Calu3 (cell line): ENCODE measurements at regions not wholly inside any gene's neighbourhood (a gene's known extent, or its start where the extent isn't known, plus 50 kb on each side); places are given as distances from the start of the nearest gene placed in this dataset.

ENCODE experiments used
- BruUV-seq: library from RNA; stranded (reverse); fragments of 400-500 nt; replicated peaks from 2 replicates; lab custom pipeline; 2021; lab: Mats Ljungman, UMichigan
- CTCF ChIA-PET: fragments of 300-600 bp; sonication (Branson Sonifier 250); formaldehyde crosslinking; loops from one replicate; lab custom pipeline; 2022; ENCODE audit warnings: antibody characterized with exemption; lab: Charles Lee
- DNase-seq: peaks from one replicate; pipeline ENCODE4 v3.0.0; 2022
- H3K27ac Mint-ChIP-seq: one replicate; pipeline ENCODE4 v1.8.0; 2022; ENCODE audit warnings: mixed read lengths; ENCODE audit not compliant: unreplicated experiment
- H3K27me3 Mint-ChIP-seq: one replicate; pipeline ENCODE4 v1.8.0; 2022; ENCODE audit warnings: mixed read lengths; ENCODE audit not compliant: unreplicated experiment
- H3K36me3 Mint-ChIP-seq: one replicate; pipeline ENCODE4 v1.8.0; 2022; ENCODE audit warnings: mild to moderate bottlenecking, moderate library complexity, mixed read lengths; ENCODE audit not compliant: insufficient read depth, unreplicated experiment
- H3K4me1 Mint-ChIP-seq: one replicate; pipeline ENCODE4 v1.8.0; 2022; ENCODE audit warnings: mild to moderate bottlenecking, low read depth, mixed read lengths; ENCODE audit not compliant: unreplicated experiment
- H3K4me3 Mint-ChIP-seq: one replicate; pipeline ENCODE4 v1.8.0; 2022; ENCODE audit warnings: mild to moderate bottlenecking, low read depth, moderate library complexity, mixed read lengths; ENCODE audit not compliant: unreplicated experiment
- H3K9me3 Mint-ChIP-seq: one replicate; pipeline ENCODE4 v1.8.0; 2022; ENCODE audit warnings: low read depth, mixed read lengths; ENCODE audit not compliant: unreplicated experiment
- intact Hi-C: fragments of 100-400 bp; cut with micrococcal nuclease; formaldehyde crosslinking; loops from one replicate; pipeline ENCODE4 v1.10.0; 2022; ENCODE audit not compliant: unreplicated experiment
- TF ChIP-seq, protein P1 (sequence below): fragments of 200-600 bp; IDR thresholded peaks from one replicate; pipeline ENCODE4 v1.8.0; 2022; ENCODE audit warnings: antibody characterized with exemption; ENCODE audit not compliant: unreplicated experiment

DNA sequence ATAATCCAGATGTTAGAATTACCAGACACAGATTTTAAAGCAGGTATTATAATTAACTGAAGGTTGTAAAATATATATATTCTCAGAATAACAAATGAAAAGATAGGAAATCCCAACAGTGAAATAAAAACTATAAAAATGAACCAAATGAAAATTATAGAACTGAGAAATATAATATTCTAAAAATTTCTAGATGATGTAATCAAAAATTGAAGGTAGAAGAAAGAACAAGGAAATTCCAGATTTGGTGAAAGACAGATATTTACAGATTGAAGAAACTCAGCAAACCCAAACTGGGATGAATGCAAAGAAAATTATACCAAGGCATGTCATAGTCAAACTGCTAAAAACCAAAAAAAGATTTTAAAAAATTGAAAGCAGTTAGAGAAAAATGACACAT lies 729.4 kb downstream of the MATN1 start:
- H3K4me3 Mint-ChIP-seq = no peak overlapping the region
- peaks cover 11% of the 10 kb centered on the region for H3K9me3 Mint-ChIP-seq
- no peaks in the 10 kb centered on the region for H3K4me1 Mint-ChIP-seq
- BruUV-seq = no TSS peak
- H3K27me3 Mint-ChIP-seq = peaks cover 12% of the 10 kb centered on the region
- no peak for DNase-seq
- TF ChIP-seq, protein P1, sequence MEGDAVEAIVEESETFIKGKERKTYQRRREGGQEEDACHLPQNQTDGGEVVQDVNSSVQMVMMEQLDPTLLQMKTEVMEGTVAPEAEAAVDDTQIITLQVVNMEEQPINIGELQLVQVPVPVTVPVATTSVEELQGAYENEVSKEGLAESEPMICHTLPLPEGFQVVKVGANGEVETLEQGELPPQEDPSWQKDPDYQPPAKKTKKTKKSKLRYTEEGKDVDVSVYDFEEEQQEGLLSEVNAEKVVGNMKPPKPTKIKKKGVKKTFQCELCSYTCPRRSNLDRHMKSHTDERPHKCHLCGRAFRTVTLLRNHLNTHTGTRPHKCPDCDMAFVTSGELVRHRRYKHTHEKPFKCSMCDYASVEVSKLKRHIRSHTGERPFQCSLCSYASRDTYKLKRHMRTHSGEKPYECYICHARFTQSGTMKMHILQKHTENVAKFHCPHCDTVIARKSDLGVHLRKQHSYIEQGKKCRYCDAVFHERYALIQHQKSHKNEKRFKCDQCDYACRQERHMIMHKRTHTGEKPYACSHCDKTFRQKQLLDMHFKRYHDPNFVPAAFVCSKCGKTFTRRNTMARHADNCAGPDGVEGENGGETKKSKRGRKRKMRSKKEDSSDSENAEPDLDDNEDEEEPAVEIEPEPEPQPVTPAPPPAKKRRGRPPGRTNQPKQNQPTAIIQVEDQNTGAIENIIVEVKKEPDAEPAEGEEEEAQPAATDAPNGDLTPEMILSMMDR = no peak
- no peak overlapping the region for H3K27ac Mint-ChIP-seq
- CTCF ChIA-PET = no interaction called here
- no peaks in the 10 kb centered on the region for H3K36me3 Mint-ChIP-seq
- intact Hi-C loops = no loop called here

DNA sequence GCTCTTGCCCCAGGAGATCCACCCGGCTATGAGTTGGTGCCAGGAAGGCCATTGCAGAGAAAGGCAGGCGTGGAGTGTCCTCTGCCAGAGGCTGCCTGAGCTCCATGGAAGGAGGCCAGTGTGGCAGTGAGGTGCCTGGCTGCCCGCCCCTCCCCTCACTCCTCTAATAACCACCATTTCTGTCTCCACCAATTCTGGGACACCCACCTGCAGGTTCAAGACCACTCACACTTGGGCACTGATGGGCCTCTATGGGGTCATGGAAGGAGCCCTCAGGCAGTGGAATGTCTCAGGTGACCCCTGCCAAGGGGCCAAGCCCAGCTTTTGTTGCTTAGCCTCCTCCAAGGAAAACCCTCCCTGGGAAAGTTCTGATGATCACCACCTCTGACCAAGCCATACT lies 731.6 kb downstream of the MATN1 start:
- Mint-ChIP-seq H3K27me3 (peaks cover 12% of the 10 kb centered on the region), H3K36me3 (no peaks in the 10 kb centered on the region), H3K27ac (no peak overlapping the region), H3K4me1 (peaks cover 5% of the 10 kb centered on the region), H3K4me3 (no peak overlapping the region), H3K9me3 (peaks cover 11% of the 10 kb centered on the region)
- CTCF ChIA-PET = no interaction called here
- TF ChIP-seq, protein P1 = no peak
- intact Hi-C loops = no loop called here
- no TSS peak for BruUV-seq
- no peak for DNase-seq

DNA sequence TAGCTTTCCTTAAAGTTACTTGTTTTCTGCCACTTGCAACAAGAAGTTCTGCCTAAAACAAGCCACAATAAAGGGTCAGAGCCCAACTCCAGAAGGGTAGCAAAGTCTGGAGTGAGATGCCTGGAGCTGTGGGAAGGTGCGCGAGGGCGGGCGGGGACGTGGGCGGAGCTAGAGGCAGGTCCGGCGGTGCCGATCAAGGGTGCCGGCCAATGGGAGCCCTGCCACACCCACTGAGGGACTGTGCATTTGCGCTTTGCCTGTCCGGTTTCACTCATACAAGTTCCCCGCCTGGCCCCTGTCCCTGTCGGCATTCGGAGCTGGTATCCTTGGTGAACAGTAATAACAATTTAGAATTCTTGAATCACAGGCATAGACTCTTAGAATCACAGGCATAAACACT lies 732.4 kb downstream of the MATN1 start:
- H3K27me3 Mint-ChIP-seq = peaks cover 6% of the 10 kb centered on the region
- no peak for DNase-seq
- peaks cover 13% of the 10 kb centered on the region for H3K4me1 Mint-ChIP-seq
- H3K4me3 Mint-ChIP-seq = no peak overlapping the region
- no TSS peak for BruUV-seq
- TF ChIP-seq, protein P1 = no peak
- H3K27ac Mint-ChIP-seq = no peak overlapping the region
- CTCF ChIA-PET = no interaction called here
- intact Hi-C loops = no loop called here
- peaks cover 8% of the 10 kb centered on the region for H3K9me3 Mint-ChIP-seq
- H3K36me3 Mint-ChIP-seq = no peaks in the 10 kb centered on the region

DNA sequence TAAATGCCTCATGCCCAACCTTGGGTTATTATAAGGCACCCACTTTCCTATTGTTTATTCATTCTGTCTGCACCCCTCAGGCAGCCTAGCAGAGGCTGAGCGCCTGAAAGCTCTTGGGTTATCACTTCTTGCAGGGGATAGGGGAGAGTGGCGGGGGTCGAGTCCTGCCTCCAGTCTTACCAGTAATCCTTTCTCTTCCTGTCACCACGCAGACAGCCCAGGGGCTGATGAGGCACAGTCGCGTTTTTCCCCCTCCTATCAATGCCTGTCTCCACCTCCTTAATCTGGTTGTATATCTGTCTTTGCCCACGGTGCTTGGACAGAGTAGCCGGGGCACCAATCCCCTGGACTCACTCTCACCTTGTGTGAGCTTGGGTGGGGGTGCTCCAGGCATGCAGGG lies 733.1 kb downstream of the MATN1 start:
- intact Hi-C loops = no loop called here
- Mint-ChIP-seq H3K4me1 (peaks cover 20% of the 10 kb centered on the region), H3K27ac (no peak overlapping the region), H3K9me3 (peaks cover 7% of the 10 kb centered on the region), H3K36me3 (peaks cover 3% of the 10 kb centered on the region), H3K27me3 (no peaks in the 10 kb centered on the region), H3K4me3 (no peak overlapping the region)
- DNase-seq = no peak
- CTCF ChIA-PET = no interaction called here
- TF ChIP-seq, protein P1 = no peak
- no TSS peak for BruUV-seq
